Activated naive CD4-positive, alpha-beta T cell treated with anti-CD3 and anti-CD28 coated beads, Interleukin-2, amount 10 ng/mL, durations not matched to agents 7 days and 5 days (primary cell): ENCODE measurements at regions not wholly inside any gene's neighbourhood (a gene's known extent, or its start where the extent isn't known, plus 50 kb on each side); places are given as distances from the start of the nearest gene placed in this dataset.

Experiments
- CTCF ChIA-PET: fragments of 350-600 bp; sonication (Branson Sonifier 250); formaldehyde crosslinking; loops from one replicate; lab custom pipeline; 2021; ENCODE audit warnings: antibody characterized with exemption; lab: Charles Lee
- DNase-seq: peaks from one replicate; pipeline ENCODE4 v3.0.0-alpha.2; 2020
- H3K27ac Mint-ChIP-seq: one replicate; pipeline ENCODE4 v1.8.0; 2021; ENCODE audit warnings: mild to moderate bottlenecking, moderate library complexity, mixed read lengths
- H3K27me3 Mint-ChIP-seq: one replicate; pipeline ENCODE4 v1.8.0; 2021; ENCODE audit warnings: mild to moderate bottlenecking, mixed read lengths
- H3K36me3 Mint-ChIP-seq: one replicate; pipeline ENCODE4 v1.8.0; 2021; ENCODE audit warnings: mixed read lengths
- H3K4me1 Mint-ChIP-seq: one replicate; pipeline ENCODE4 v1.8.0; 2021; ENCODE audit warnings: mixed read lengths
- H3K4me3 Mint-ChIP-seq: one replicate; pipeline ENCODE4 v1.8.0; 2021; ENCODE audit warnings: mild to moderate bottlenecking, moderate library complexity, mixed read lengths
- H3K9me3 Mint-ChIP-seq: one replicate; pipeline ENCODE4 v1.8.0; 2021; ENCODE audit warnings: mixed read lengths

DNA sequence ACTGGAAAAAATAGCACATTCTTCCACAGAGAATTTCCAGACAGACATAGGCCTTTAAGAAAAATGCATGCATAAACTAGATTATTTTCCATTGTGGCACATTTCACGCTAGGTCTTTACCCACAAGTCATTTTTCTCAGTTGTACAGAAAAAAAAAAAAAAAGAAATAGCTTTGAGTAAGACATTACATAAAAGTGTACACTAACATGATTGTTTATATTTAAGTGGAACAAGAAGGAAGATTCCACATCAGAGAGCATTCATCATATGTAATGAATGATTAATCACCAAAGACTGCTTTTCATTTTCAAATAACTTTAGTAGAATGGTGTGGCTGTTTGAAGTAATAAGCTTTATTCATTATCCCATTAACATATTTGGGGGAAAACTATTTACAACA is 1270.2 kb upstream of the AGA start:
- Mint-ChIP-seq H3K4me1 (no peaks in the 10 kb centered on the region), H3K27ac (no peak overlapping the region), H3K4me3 (no peak overlapping the region), H3K9me3 (peaks cover 4% of the 10 kb centered on the region), H3K36me3 (no peaks in the 10 kb centered on the region), H3K27me3 (no peaks in the 10 kb centered on the region)
- CTCF ChIA-PET: no interaction called here
- DNase-seq: no peak

DNA sequence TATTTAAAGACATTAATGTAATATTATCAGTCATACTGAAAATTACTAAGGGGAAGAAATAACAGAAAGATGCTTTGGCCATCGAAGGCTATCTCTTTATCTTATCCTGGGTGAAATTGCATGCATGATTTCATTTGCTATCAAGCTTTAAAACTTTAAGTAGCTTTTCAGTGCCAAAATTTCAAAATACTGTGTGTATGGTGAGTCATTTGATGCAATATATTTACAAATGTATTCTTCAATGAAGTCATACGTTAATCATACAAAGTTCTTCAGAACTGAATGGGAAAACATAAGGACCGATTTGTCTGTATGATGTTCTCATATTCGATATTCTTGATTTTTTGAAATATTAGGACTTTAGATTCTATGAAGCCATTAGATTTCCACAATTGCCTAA is 1295.8 kb upstream of the AGA start:
- H3K27me3 Mint-ChIP-seq: no peaks in the 10 kb centered on the region
- H3K9me3 Mint-ChIP-seq: no peaks in the 10 kb centered on the region
- H3K4me3 Mint-ChIP-seq: no peak overlapping the region
- H3K4me1 Mint-ChIP-seq: no peaks in the 10 kb centered on the region
- H3K36me3 Mint-ChIP-seq: no peaks in the 10 kb centered on the region
- CTCF ChIA-PET: no interaction called here
- DNase-seq: no peak
- H3K27ac Mint-ChIP-seq: no peak overlapping the region

- no peak overlapping the region for H3K4me3 Mint-ChIP-seq
- H3K9me3 Mint-ChIP-seq: peaks cover 4% of the 10 kb centered on the region
- DNase-seq: no peak
- H3K4me1 Mint-ChIP-seq: no peaks in the 10 kb centered on the region
- no peak overlapping the region for H3K27ac Mint-ChIP-seq
- CTCF ChIA-PET: no interaction called here
- H3K27me3 Mint-ChIP-seq: no peaks in the 10 kb centered on the region
- no peaks in the 10 kb centered on the region for H3K36me3 Mint-ChIP-seq
These were observed 1303.0 kb upstream of the AGA start for GRCh38 chr4:178745203-178745602.

DNA sequence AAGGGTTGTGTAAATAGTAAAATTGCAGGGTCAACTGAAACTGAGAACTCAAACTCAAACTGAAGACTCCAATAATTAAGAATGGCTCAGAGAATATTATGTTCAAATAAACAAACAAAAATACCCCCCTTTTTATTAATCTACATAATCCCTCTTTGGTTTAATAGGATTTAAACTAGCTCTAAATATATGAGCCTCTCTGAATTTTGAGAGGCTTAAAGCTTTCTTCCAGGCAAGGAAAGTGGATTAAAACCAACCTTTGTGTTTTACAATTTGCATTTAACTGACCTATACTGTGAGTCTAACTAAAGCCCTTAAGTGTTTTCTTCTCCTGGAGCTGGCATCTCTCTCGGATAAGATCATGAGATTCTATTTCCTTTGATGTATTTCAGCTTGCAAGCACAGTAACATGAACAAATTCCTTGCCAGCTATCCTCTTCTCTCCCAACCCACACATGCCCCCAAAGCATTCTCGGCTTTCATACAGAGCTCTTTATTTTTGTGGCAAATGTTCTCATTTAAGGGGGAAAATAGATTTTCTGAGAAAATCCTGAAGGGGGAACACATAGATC is 1310.8 kb upstream of the AGA start:
- H3K27me3 Mint-ChIP-seq: no peaks in the 10 kb centered on the region
- H3K36me3 Mint-ChIP-seq: no peaks in the 10 kb centered on the region
- no peak overlapping the region for H3K4me3 Mint-ChIP-seq
- CTCF ChIA-PET: no interaction called here
- no peaks in the 10 kb centered on the region for H3K4me1 Mint-ChIP-seq
- DNase-seq: no peak
- no peak overlapping the region for H3K27ac Mint-ChIP-seq
- H3K9me3 Mint-ChIP-seq: no peaks in the 10 kb centered on the region

DNA sequence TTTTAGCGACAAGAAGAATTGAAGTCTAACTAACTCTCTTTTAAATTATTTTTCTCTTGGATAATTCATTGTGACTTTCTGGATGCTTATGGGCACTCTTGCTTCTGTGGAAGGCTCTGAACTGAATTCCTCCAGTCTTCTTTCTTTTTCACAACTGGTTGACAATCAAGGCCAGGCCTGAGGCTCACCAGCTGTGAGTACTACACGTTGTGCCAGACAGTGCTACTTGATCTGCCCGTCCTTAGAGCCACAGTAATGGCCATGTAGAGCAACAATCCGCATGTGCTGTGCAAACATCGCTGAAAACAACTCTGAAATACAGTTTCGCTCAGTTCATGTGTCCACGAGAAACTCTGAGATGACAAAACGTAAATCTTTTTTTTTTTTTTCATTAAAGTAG is 1336.3 kb upstream of the AGA start:
- no peak for DNase-seq
- no peak overlapping the region for H3K27ac Mint-ChIP-seq
- H3K4me3 Mint-ChIP-seq: no peak overlapping the region
- no peaks in the 10 kb centered on the region for H3K27me3 Mint-ChIP-seq
- no peaks in the 10 kb centered on the region for H3K4me1 Mint-ChIP-seq
- no peaks in the 10 kb centered on the region for H3K36me3 Mint-ChIP-seq
- no peaks in the 10 kb centered on the region for H3K9me3 Mint-ChIP-seq
- CTCF ChIA-PET: no interaction called here

- CTCF ChIA-PET: no interaction called here
- no peaks in the 10 kb centered on the region for H3K4me1 Mint-ChIP-seq
- no peak for DNase-seq
These were observed 1339.5 kb upstream of the AGA start for GRCh38 chr4:178781779-178782178.

DNA sequence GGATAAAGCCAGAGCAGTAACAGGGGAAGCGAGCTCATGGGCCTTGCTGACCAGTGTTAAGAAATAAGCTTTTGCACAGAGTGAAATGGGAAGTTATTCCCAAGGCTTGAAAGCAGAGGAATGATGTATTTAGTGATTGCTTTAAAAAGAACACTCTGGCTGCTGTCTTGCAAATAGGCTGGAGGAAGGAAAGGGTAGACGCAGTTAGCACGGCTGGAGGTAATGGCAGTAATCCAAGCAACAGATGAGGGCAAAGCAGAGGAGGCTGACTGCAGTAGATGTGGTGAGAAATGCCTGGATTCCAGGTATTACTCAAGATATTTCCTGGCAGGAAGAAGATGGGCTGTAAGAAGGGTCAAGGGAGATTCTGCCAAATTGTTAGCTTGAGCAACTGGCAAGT is 1342.3 kb upstream of the AGA start:
- DNase-seq: no peak
- Mint-ChIP-seq H3K36me3 (no peaks in the 10 kb centered on the region), H3K27me3 (no peaks in the 10 kb centered on the region), H3K9me3 (peaks cover 5% of the 10 kb centered on the region), H3K4me3 (no peak overlapping the region), H3K4me1 (no peaks in the 10 kb centered on the region), H3K27ac (no peak overlapping the region)
- CTCF ChIA-PET: no interaction called here

More at GRCh38 chr4:178781779-178782178, 1339.5 kb upstream of the AGA start:
- Mint-ChIP-seq H3K27me3 (no peaks in the 10 kb centered on the region), H3K4me3 (no peak overlapping the region), H3K9me3 (peaks cover 5% of the 10 kb centered on the region), H3K27ac (no peak overlapping the region), H3K36me3 (no peaks in the 10 kb centered on the region)

- peaks cover 8% of the 10 kb centered on the region for H3K9me3 Mint-ChIP-seq
- no peak for DNase-seq
These were observed 1347.0 kb upstream of the AGA start for GRCh38 chr4:178789279-178789678.

GRCh38 chr4:178799204-178799603 is 1357.0 kb upstream of the AGA start:
- Mint-ChIP-seq H3K4me3 (no peak overlapping the region), H3K4me1 (no peaks in the 10 kb centered on the region), H3K27me3 (no peaks in the 10 kb centered on the region), H3K36me3 (no peaks in the 10 kb centered on the region), H3K9me3 (peaks cover 7% of the 10 kb centered on the region), H3K27ac (no peak overlapping the region)
- CTCF ChIA-PET: no interaction called here
- DNase-seq: no peak

More at GRCh38 chr4:178789279-178789678, 1347.0 kb upstream of the AGA start:
- CTCF ChIA-PET: no interaction called here
- Mint-ChIP-seq H3K27me3 (no peaks in the 10 kb centered on the region), H3K4me1 (no peaks in the 10 kb centered on the region), H3K4me3 (no peak overlapping the region), H3K36me3 (no peaks in the 10 kb centered on the region), H3K27ac (no peak overlapping the region)

GRCh38 chr4:178808106-178808505 is 1365.9 kb upstream of the AGA start:
- H3K27ac Mint-ChIP-seq: no peak overlapping the region
- no peak overlapping the region for H3K4me3 Mint-ChIP-seq
- no peaks in the 10 kb centered on the region for H3K9me3 Mint-ChIP-seq
- CTCF ChIA-PET: no interaction called here
- no peaks in the 10 kb centered on the region for H3K4me1 Mint-ChIP-seq
- DNase-seq: no peak
- no peaks in the 10 kb centered on the region for H3K27me3 Mint-ChIP-seq
- H3K36me3 Mint-ChIP-seq: no peaks in the 10 kb centered on the region

- Mint-ChIP-seq H3K36me3 (no peaks in the 10 kb centered on the region), H3K27me3 (no peaks in the 10 kb centered on the region), H3K9me3 (peaks cover 2% of the 10 kb centered on the region), H3K4me1 (no peaks in the 10 kb centered on the region), H3K4me3 (no peak overlapping the region), H3K27ac (no peak overlapping the region)
- no peak for DNase-seq
- CTCF ChIA-PET: no interaction called here
These were observed 1367.7 kb upstream of the AGA start for GRCh38 chr4:178809921-178810320.

- Mint-ChIP-seq H3K27ac (no peak overlapping the region), H3K4me1 (no peaks in the 10 kb centered on the region), H3K36me3 (no peaks in the 10 kb centered on the region), H3K4me3 (no peak overlapping the region), H3K9me3 (peaks cover 2% of the 10 kb centered on the region), H3K27me3 (no peaks in the 10 kb centered on the region)
- CTCF ChIA-PET: no interaction called here
- DNase-seq: no peak
These were observed 1369.1 kb upstream of the AGA start for GRCh38 chr4:178811356-178811755.

- Mint-ChIP-seq H3K4me3 (no peak overlapping the region), H3K27me3 (no peaks in the 10 kb centered on the region), H3K4me1 (no peaks in the 10 kb centered on the region), H3K9me3 (peaks cover 6% of the 10 kb centered on the region), H3K27ac (no peak overlapping the region), H3K36me3 (no peaks in the 10 kb centered on the region)
- DNase-seq: no peak
- CTCF ChIA-PET: no interaction called here
These were observed 1370.6 kb upstream of the AGA start for GRCh38 chr4:178812866-178813265.

GRCh38 chr4:178814908-178815307 is 1372.7 kb upstream of the AGA start:
- Mint-ChIP-seq H3K9me3 (peaks cover 6% of the 10 kb centered on the region), H3K36me3 (no peaks in the 10 kb centered on the region), H3K27ac (no peak overlapping the region), H3K27me3 (no peaks in the 10 kb centered on the region), H3K4me3 (no peak overlapping the region), H3K4me1 (no peaks in the 10 kb centered on the region)
- CTCF ChIA-PET: no interaction called here
- DNase-seq: no peak

DNA sequence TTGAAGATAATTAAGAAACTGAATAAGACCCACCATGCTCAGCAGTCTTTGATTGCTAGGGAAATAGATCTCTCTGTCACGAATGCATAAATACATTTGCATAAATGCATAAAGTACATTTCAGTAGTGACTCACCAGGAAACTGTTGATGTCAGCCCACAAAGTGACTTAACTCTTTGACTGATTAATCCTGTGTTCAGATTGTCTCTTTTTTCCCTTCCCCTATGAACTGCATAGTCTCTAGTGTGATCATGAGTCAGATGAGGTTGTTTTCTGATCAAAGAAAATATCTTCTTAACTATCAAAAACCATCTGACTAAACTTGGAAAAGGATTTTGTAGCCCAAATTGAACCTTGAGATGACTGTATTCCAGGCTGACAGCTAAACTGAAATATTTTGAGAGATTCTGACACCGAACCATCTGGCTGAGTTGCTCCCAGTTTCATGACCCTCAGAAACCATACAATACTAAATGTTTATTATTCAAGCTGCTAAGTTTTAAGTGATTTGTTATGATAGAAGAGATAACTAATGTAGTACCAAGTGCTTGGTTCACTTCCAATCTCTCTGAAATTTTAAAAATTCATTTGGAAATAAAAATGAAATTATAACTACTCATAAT is 1381.5 kb upstream of the AGA start:
- CTCF ChIA-PET: no interaction called here
- Mint-ChIP-seq H3K27me3 (no peaks in the 10 kb centered on the region), H3K36me3 (no peaks in the 10 kb centered on the region), H3K4me1 (no peaks in the 10 kb centered on the region), H3K27ac (no peak overlapping the region), H3K9me3 (peaks cover 10% of the 10 kb centered on the region), H3K4me3 (no peak overlapping the region)
- no peak for DNase-seq
